ENCODE measurements at regions not wholly inside any gene's neighbourhood (a gene's known extent, or its start where the extent isn't known, plus 50 kb on each side); places are given as distances from the start of the nearest gene placed in this dataset.

GRCh38 chr14:45467023-45467422, 214.0 kb upstream of the MIS18BP1 start:
- FAIRE-seq (no peak), DNase-seq (ENCODE audit: low read depth, low spot score) (no peak)
- Histone ChIP-seq H3K4me3 (ENCODE audit: control insufficient read depth in 2 of 3, extremely low read depth in 1 of 3, insufficient read depth in 2 of 3, low read depth in 1 of 3, low read length in 3 of 3) (no peak overlapping the region), H3K9ac (ENCODE audit: control insufficient read depth, extremely low read depth, insufficient read depth, low read length) (no peak overlapping the region), H3K36me3 (ENCODE audit: control insufficient read depth in 2 of 2, extremely low read depth in 1 of 2, insufficient read depth in 2 of 2, low read length in 2 of 2) (no peaks in the 10 kb centered on the region), H3K79me2 (ENCODE audit: control insufficient read depth, insufficient read depth, low read length) (no peaks in the 10 kb centered on the region), H3K4me2 (ENCODE audit: control insufficient read depth, extremely low read depth, insufficient read depth, low read depth, low read length) (no peak overlapping the region), H2AFZ (ENCODE audit: control insufficient read depth, low read length) (no peak overlapping the region), H3K9me1 (ENCODE audit: control insufficient read depth, extremely low read depth, insufficient read depth, low read length) (no peaks in the 10 kb centered on the region), H3K27ac (ENCODE audit: control insufficient read depth, insufficient read depth, low read length) (no peak overlapping the region), H4K20me1 (ENCODE audit: control insufficient read depth, extremely low read depth, insufficient read depth, low read length) (no peaks in the 10 kb centered on the region), H3K27me3 (ENCODE audit: control insufficient read depth, extremely low read depth, insufficient read depth, low read length) (no peaks in the 10 kb centered on the region), H3K4me1 (ENCODE audit: control insufficient read depth, extremely low read depth, insufficient read depth, low read length) (no peaks in the 10 kb centered on the region), H3K9me3 (ENCODE audit: control insufficient read depth, low read depth, low read length) (no peaks in the 10 kb centered on the region)
- dilution Hi-C loops (cut with MboI; ENCODE audit: extremely low pct_ligation_motif_present, low sequenced_read_pairs), result no loop called here
- TF ChIP-seq EZH2 (IDR thresholded peaks at IDR 0.05; ENCODE audit: low read length) (no peak), CTCF (optimal IDR thresholded peaks at IDR 0.05 in 1 of 3, IDR thresholded peaks at IDR 0.05 in 1 of 3, conservative IDR thresholded peaks at IDR 0.05 in 1 of 3; ENCODE audit: extremely low read depth in 1 of 3, insufficient read depth in 2 of 3, low read length in 3 of 3) (no peak)

- Histone ChIP-seq H3K4me2 (ENCODE audit: control insufficient read depth, extremely low read depth, insufficient read depth, low read depth, low read length) (no peak overlapping the region), H4K20me1 (ENCODE audit: control insufficient read depth, extremely low read depth, insufficient read depth, low read length) (no peaks in the 10 kb centered on the region), H3K4me3 (ENCODE audit: control insufficient read depth in 2 of 3, extremely low read depth in 1 of 3, insufficient read depth in 2 of 3, low read depth in 1 of 3, low read length in 3 of 3) (no peak overlapping the region), H3K36me3 (ENCODE audit: control insufficient read depth in 2 of 2, extremely low read depth in 1 of 2, insufficient read depth in 2 of 2, low read length in 2 of 2) (no peaks in the 10 kb centered on the region), H3K9me3 (ENCODE audit: control insufficient read depth, low read depth, low read length) (no peaks in the 10 kb centered on the region), H3K9ac (ENCODE audit: control insufficient read depth, extremely low read depth, insufficient read depth, low read length) (no peak overlapping the region), H3K9me1 (ENCODE audit: control insufficient read depth, extremely low read depth, insufficient read depth, low read length) (no peaks in the 10 kb centered on the region), H2AFZ (ENCODE audit: control insufficient read depth, low read length) (no peak overlapping the region), H3K27ac (ENCODE audit: control insufficient read depth, insufficient read depth, low read length) (no peak overlapping the region), H3K27me3 (ENCODE audit: control insufficient read depth, extremely low read depth, insufficient read depth, low read length) (no peaks in the 10 kb centered on the region), H3K79me2 (ENCODE audit: control insufficient read depth, insufficient read depth, low read length) (no peaks in the 10 kb centered on the region), H3K4me1 (ENCODE audit: control insufficient read depth, extremely low read depth, insufficient read depth, low read length) (no peaks in the 10 kb centered on the region)
- FAIRE-seq, result no peak
- no peak for DNase-seq (ENCODE audit: low read depth, low spot score)
- TF ChIP-seq EZH2 (IDR thresholded peaks at IDR 0.05; ENCODE audit: low read length) (no peak), CTCF (optimal IDR thresholded peaks at IDR 0.05 in 1 of 3, IDR thresholded peaks at IDR 0.05 in 1 of 3, conservative IDR thresholded peaks at IDR 0.05 in 1 of 3; ENCODE audit: extremely low read depth in 1 of 3, insufficient read depth in 2 of 3, low read length in 3 of 3) (no peak)
- dilution Hi-C loops (cut with MboI; ENCODE audit: extremely low pct_ligation_motif_present, low sequenced_read_pairs), result no loop called here
Observed at GRCh38 chr14:45434221-45434620, 181.2 kb upstream of the MIS18BP1 start.
